ENCODE measurements at regions not wholly inside any gene's neighbourhood (a gene's known extent, or its start where the extent isn't known, plus 50 kb on each side); places are given as distances from the start of the nearest gene placed in this dataset.

DNA sequence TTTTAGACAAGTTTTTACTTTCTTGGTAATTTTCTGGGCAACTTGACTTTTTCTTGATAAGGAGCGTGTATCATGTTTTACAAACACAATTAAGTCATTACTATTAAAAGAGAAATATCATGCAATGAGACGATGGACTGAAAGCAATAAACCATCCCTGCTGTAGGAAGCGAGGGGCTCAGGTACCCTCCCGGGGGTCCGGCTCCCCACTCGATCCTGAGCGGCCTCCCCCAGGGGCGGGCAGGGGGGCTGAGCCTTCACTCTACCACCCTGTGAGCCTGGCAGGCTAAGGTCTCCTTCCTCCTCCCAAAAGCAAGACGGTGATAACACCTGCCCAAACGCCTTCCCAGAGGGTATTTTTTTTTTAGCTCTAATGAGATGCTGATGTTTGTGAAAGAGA lies 51.8 kb upstream of the ADGRA1 start:
- no peaks in the 10 kb centered on the region for H3K27me3 ChIP-seq
- intact Hi-C loops (cut with DNase I), result no loop called here
- no peak for TF ChIP-seq POLR2AphosphoS5 (IDR thresholded peaks at IDR 0.05; ENCODE audit: insufficient read depth in 1 of 2, low read depth in 1 of 2)
- TF ChIP-seq, protein P1, sequence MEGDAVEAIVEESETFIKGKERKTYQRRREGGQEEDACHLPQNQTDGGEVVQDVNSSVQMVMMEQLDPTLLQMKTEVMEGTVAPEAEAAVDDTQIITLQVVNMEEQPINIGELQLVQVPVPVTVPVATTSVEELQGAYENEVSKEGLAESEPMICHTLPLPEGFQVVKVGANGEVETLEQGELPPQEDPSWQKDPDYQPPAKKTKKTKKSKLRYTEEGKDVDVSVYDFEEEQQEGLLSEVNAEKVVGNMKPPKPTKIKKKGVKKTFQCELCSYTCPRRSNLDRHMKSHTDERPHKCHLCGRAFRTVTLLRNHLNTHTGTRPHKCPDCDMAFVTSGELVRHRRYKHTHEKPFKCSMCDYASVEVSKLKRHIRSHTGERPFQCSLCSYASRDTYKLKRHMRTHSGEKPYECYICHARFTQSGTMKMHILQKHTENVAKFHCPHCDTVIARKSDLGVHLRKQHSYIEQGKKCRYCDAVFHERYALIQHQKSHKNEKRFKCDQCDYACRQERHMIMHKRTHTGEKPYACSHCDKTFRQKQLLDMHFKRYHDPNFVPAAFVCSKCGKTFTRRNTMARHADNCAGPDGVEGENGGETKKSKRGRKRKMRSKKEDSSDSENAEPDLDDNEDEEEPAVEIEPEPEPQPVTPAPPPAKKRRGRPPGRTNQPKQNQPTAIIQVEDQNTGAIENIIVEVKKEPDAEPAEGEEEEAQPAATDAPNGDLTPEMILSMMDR (IDR thresholded peaks at IDR 0.05), result no peak
- no peak for TF ChIP-seq POLR2A (IDR thresholded peaks at IDR 0.05)

DNA sequence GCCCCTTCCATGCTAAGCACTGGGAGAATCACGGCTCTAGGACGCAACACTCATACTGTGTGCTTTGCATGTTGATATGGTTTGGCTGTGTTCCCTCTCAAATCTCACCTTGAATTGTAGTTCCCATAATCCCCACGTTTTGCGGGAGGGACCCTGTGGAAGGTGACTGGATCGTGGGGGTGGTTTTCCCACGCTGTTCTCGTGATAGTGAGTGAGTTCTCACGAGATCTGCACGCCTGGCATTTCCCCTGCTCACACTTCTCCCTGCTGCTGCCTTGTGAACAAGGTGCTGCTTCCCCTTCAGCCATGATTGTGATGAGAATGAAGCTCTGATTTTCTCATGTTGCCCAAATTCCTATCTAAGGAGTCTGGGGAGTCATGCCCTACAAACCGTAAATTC lies 53.0 kb upstream of the ADGRA1 start:
- no peak for TF ChIP-seq POLR2AphosphoS5 (IDR thresholded peaks at IDR 0.05; ENCODE audit: insufficient read depth in 1 of 2, low read depth in 1 of 2)
- TF ChIP-seq, protein P1 (IDR thresholded peaks at IDR 0.05), result no peak
- no peak for TF ChIP-seq POLR2A (IDR thresholded peaks at IDR 0.05)
- Histone ChIP-seq H3K9me3 (no peaks in the 10 kb centered on the region), H3K4me3 (no peak overlapping the region), H3K4me1 (no peaks in the 10 kb centered on the region), H3K36me3 (no peaks in the 10 kb centered on the region), H3K27ac (no peak overlapping the region), H3K27me3 (no peaks in the 10 kb centered on the region)
- intact Hi-C loops (cut with DNase I), result no loop called here
- no peak for DNase-seq (ENCODE audit: extremely low spot score in 2 of 2)

More for the DNA sequence above, 51.8 kb upstream of the ADGRA1 start:
- Histone ChIP-seq H3K4me3 (no peak overlapping the region), H3K4me1 (no peaks in the 10 kb centered on the region), H3K9me3 (no peaks in the 10 kb centered on the region), H3K27ac (no peak overlapping the region), H3K36me3 (no peaks in the 10 kb centered on the region)
- DNase-seq (ENCODE audit: extremely low spot score in 2 of 2), result no peak

GRCh38 chr10:133034092-133034491 lies 53.6 kb upstream of the ADGRA1 start:
- TF ChIP-seq POLR2A (IDR thresholded peaks at IDR 0.05) (no peak), POLR2AphosphoS5 (IDR thresholded peaks at IDR 0.05; ENCODE audit: insufficient read depth in 1 of 2, low read depth in 1 of 2) (no peak)
- TF ChIP-seq, protein P1 (IDR thresholded peaks at IDR 0.05), result no peak
- no peaks in the 10 kb centered on the region for H3K36me3 ChIP-seq
- H3K27me3 ChIP-seq, result no peaks in the 10 kb centered on the region
- no peak for DNase-seq (ENCODE audit: extremely low spot score in 2 of 2)
- no peak overlapping the region for H3K4me3 ChIP-seq
- H3K4me1 ChIP-seq, result no peaks in the 10 kb centered on the region
- no peak overlapping the region for H3K27ac ChIP-seq
- intact Hi-C loops (cut with DNase I), result no loop called here
- H3K9me3 ChIP-seq, result no peaks in the 10 kb centered on the region

DNA sequence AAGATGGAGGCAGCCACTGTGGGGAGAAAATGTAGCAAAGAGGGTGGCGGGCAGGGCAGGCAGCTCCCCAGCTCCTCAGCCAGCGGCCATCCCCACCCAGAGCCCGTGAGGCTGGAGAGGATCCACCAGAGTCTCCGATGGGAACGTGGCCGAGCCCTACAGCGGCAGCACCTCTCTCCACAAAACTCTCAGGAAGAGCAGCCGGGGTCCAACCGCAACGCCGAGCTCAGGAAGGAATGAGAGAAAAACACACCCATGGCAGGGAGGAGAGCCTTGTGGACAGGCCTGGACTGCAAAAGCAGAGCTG lies 54.0 kb upstream of the ADGRA1 start:
- no peak for DNase-seq (ENCODE audit: extremely low spot score in 2 of 2)
- H3K27ac ChIP-seq, result no peak overlapping the region
- TF ChIP-seq, protein P1 (IDR thresholded peaks at IDR 0.05), result no peak
- TF ChIP-seq POLR2AphosphoS5 (IDR thresholded peaks at IDR 0.05; ENCODE audit: insufficient read depth in 1 of 2, low read depth in 1 of 2) (no peak), POLR2A (IDR thresholded peaks at IDR 0.05) (no peak)
- H3K4me3 ChIP-seq, result no peak overlapping the region
- no peaks in the 10 kb centered on the region for H3K27me3 ChIP-seq
- no peaks in the 10 kb centered on the region for H3K36me3 ChIP-seq
- H3K4me1 ChIP-seq, result no peaks in the 10 kb centered on the region
- no peaks in the 10 kb centered on the region for H3K9me3 ChIP-seq
- intact Hi-C loops (cut with DNase I), result no loop called here

GRCh38 chr10:133032976-133033741 lies 54.6 kb upstream of the ADGRA1 start:
- Histone ChIP-seq H3K4me1 (no peaks in the 10 kb centered on the region), H3K4me3 (no peak overlapping the region), H3K27me3 (no peaks in the 10 kb centered on the region), H3K36me3 (no peaks in the 10 kb centered on the region), H3K9me3 (no peaks in the 10 kb centered on the region), H3K27ac (no peak overlapping the region)
- DNase-seq (ENCODE audit: extremely low spot score in 2 of 2), result no peak
- intact Hi-C loops (cut with DNase I), result no loop called here
- TF ChIP-seq, protein P1 (IDR thresholded peaks at IDR 0.05), result no peak
- no peak for TF ChIP-seq POLR2AphosphoS5 (IDR thresholded peaks at IDR 0.05; ENCODE audit: insufficient read depth in 1 of 2, low read depth in 1 of 2)
